ENCODE measurements at regions not wholly inside any gene's neighbourhood (a gene's known extent, or its start where the extent isn't known, plus 50 kb on each side); places are given as distances from the start of the nearest gene placed in this dataset.

GRCh38 chr3:5296362-5296761 lies 108.9 kb downstream of the EDEM1 start:
- intact Hi-C loops (cut with DNase I): no loop called here
- H3K9me3 ChIP-seq: no peaks in the 10 kb centered on the region
- H3K4me3 ChIP-seq: no peak overlapping the region
- H3K4me1 ChIP-seq: no peaks in the 10 kb centered on the region
- no peaks in the 10 kb centered on the region for H3K36me3 ChIP-seq
- no peak overlapping the region for H3K27ac ChIP-seq
- TF ChIP-seq CTCF (IDR thresholded peaks at IDR 0.05): no peak
- no peak for TF ChIP-seq EP300 (IDR thresholded peaks at IDR 0.05)
- TF ChIP-seq POLR2AphosphoS5 (IDR thresholded peaks at IDR 0.05): no peak
- TF ChIP-seq POLR2A (IDR thresholded peaks at IDR 0.05): no peak
- no peaks in the 10 kb centered on the region for H3K27me3 ChIP-seq
- WGBS, 2 donors: 92% methylated on average over 2 of the region's 2 CpGs
- no peak for DNase-seq

- DNase-seq: no peak
- WGBS, 2 donors: 34 to 42% methylated on average over 1 of the region's 1 CpG
- no peaks in the 10 kb centered on the region for H3K27me3 ChIP-seq
- intact Hi-C loops (cut with DNase I): no loop called here
- H3K9me3 ChIP-seq: no peaks in the 10 kb centered on the region
- no peaks in the 10 kb centered on the region for H3K36me3 ChIP-seq
- H3K4me3 ChIP-seq: no peak overlapping the region
- no peaks in the 10 kb centered on the region for H3K4me1 ChIP-seq
- no peak overlapping the region for H3K27ac ChIP-seq
- no peak for TF ChIP-seq EP300 (IDR thresholded peaks at IDR 0.05)
- TF ChIP-seq POLR2A (IDR thresholded peaks at IDR 0.05): no peak
- TF ChIP-seq POLR2AphosphoS5 (IDR thresholded peaks at IDR 0.05): no peak
- no peak for TF ChIP-seq CTCF (IDR thresholded peaks at IDR 0.05)
Measured at GRCh38 chr3:5297895-5298294, 110.4 kb downstream of the EDEM1 start.

- WGBS, 2 donors: 17 to 28% methylated on average over 3 of the region's 3 CpGs
- H3K27me3 ChIP-seq: no peaks in the 10 kb centered on the region
Measured at GRCh38 chr3:5298453-5298852, 110.9 kb downstream of the EDEM1 start.

DNA sequence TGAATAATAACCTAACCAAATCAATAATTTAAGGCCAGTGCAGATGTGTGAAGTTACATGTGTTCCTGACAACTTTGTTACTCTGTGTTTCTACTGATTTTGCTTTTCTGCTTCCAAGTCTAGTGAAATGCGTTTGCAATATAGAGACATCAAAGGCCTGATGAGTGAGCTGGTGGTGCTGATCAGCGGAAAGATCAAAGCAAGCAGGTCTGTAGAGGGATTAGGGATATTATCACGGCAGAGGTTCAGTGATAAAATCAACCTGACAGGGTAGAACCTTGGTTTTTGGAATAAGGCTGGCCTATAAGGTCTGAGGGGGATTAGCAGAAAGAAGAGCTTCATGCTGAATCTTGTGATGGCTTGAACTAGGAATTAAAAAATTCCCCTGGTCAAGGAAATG lies 111.7 kb downstream of the EDEM1 start:
- Histone ChIP-seq H3K27ac (no peak overlapping the region), H3K4me3 (no peak overlapping the region), H3K9me3 (no peaks in the 10 kb centered on the region), H3K27me3 (no peaks in the 10 kb centered on the region), H3K36me3 (no peaks in the 10 kb centered on the region), H3K4me1 (no peaks in the 10 kb centered on the region)
- TF ChIP-seq POLR2A (IDR thresholded peaks at IDR 0.05): no peak
- TF ChIP-seq EP300 (IDR thresholded peaks at IDR 0.05): no peak
- TF ChIP-seq POLR2AphosphoS5 (IDR thresholded peaks at IDR 0.05): no peak
- no peak for TF ChIP-seq CTCF (IDR thresholded peaks at IDR 0.05)
- DNase-seq: no peak
- 82 to 91% methylated on average over 3 of the region's 3 CpGs for WGBS, 2 donors
- intact Hi-C loops (cut with DNase I): no loop called here

More at GRCh38 chr3:5298453-5298852, 110.9 kb downstream of the EDEM1 start:
- H3K4me3 ChIP-seq: no peak overlapping the region
- no peak for TF ChIP-seq EP300 (IDR thresholded peaks at IDR 0.05)
- no peak for TF ChIP-seq CTCF (IDR thresholded peaks at IDR 0.05)
- TF ChIP-seq POLR2A (IDR thresholded peaks at IDR 0.05): no peak
- TF ChIP-seq POLR2AphosphoS5 (IDR thresholded peaks at IDR 0.05): no peak
- no peaks in the 10 kb centered on the region for H3K4me1 ChIP-seq
- H3K36me3 ChIP-seq: no peaks in the 10 kb centered on the region
- no peaks in the 10 kb centered on the region for H3K9me3 ChIP-seq
- intact Hi-C loops (cut with DNase I): no loop called here
- no peak for DNase-seq
- H3K27ac ChIP-seq: no peak overlapping the region

DNA sequence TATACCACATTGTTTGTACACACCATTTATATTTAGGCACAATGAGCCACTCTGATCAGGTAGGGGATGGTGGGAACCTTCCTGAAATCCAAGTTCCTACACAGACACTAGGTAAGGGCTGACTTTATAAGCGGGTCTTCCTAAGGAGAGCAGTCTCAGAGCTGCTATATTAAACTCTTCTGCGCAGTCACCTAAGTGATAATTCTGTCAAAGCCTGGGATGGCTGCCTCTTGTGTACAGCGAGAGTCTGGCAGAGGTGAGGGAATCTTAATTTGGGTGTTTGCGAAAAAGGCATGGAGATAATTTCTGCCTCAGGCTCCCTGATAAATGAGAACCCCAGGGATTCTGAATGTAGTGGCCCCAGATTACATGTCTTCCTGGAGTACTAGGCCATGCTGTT lies 113.1 kb downstream of the EDEM1 start:
- DNase-seq: no peak
- Histone ChIP-seq H3K36me3 (no peaks in the 10 kb centered on the region), H3K4me1 (no peaks in the 10 kb centered on the region), H3K27ac (no peak overlapping the region), H3K4me3 (no peak overlapping the region), H3K27me3 (no peaks in the 10 kb centered on the region), H3K9me3 (no peaks in the 10 kb centered on the region)
- TF ChIP-seq CTCF (IDR thresholded peaks at IDR 0.05) (no peak), POLR2A (IDR thresholded peaks at IDR 0.05) (no peak), EP300 (IDR thresholded peaks at IDR 0.05) (no peak), POLR2AphosphoS5 (IDR thresholded peaks at IDR 0.05) (no peak)
- 97 to 98% methylated on average over 4 of the region's 4 CpGs for whole genome bisulfite sequencing, 2 donors
- intact Hi-C loops (cut with DNase I): no loop called here
